ENCODE measurements at regions not wholly inside any gene's neighbourhood (a gene's known extent, or its start where the extent isn't known, plus 50 kb on each side); places are given as distances from the start of the nearest gene placed in this dataset.

- FAIRE-seq (no peak), DNase-seq (ENCODE audit: low read depth, low spot score) (no peak)
- no peak overlapping the region for H3K9ac ChIP-seq (replicated peaks; ENCODE audit: extremely low read depth, insufficient read depth, low read length)
- no peaks in the 10 kb centered on the region for H3K27me3 ChIP-seq (ENCODE audit: control insufficient read depth in 2 of 2, insufficient read depth in 2 of 2, low read length in 2 of 2)
- H3K9me3 ChIP-seq (replicated peaks; ENCODE audit: control insufficient read depth, insufficient read depth, low read length), result no peaks in the 10 kb centered on the region
- H2AFZ ChIP-seq (ENCODE audit: low read depth, low read length), result no peak overlapping the region
- no peaks in the 10 kb centered on the region for H3K79me2 ChIP-seq (ENCODE audit: control insufficient read depth, insufficient read depth, low read length)
- H3K36me3 ChIP-seq (ENCODE audit: control insufficient read depth in 2 of 2, extremely low read depth in 1 of 2, insufficient read depth in 2 of 2, low read length in 2 of 2), result no peaks in the 10 kb centered on the region
- ChIA-PET CTCF (no interaction called here), POLR2A (no interaction called here)
- no peaks in the 10 kb centered on the region for H3K4me1 ChIP-seq (ENCODE audit: control insufficient read depth, extremely low read depth, insufficient read depth, low read length)
- TF ChIP-seq GATA2 (IDR thresholded peaks at IDR 0.05; ENCODE audit: insufficient read depth, insufficient read length, low read depth, low read length), result no peak
- no peak for TF ChIP-seq JUN (IDR thresholded peaks at IDR 0.05; ENCODE audit: borderline replicate concordance, insufficient read depth, insufficient read length, low read depth)
- no peak for TF ChIP-seq MAX (IDR thresholded peaks at IDR 0.05; ENCODE audit: insufficient read depth, insufficient read length)
- no peak for TF ChIP-seq CTCF (IDR thresholded peaks at IDR 0.05; ENCODE audit: extremely low read depth in 1 of 2, insufficient read depth in 1 of 2, low read depth in 1 of 2, low read length in 2 of 2)
- dilution Hi-C loops (cut with MboI; ENCODE audit: extremely low pct_ligation_motif_present, low sequenced_read_pairs) (no loop called here), intact Hi-C loops (cut with micrococcal nuclease) (no loop called here)
- no TSS peak for BruUV-seq (replicated peaks)
- no peak overlapping the region for H3K4me3 ChIP-seq (replicated peaks in 1 of 3; ENCODE audit: insufficient read depth in 1 of 3, low read depth in 1 of 3, low read length in 3 of 3)
- no peak overlapping the region for H3K27ac ChIP-seq (ENCODE audit: insufficient read depth, low read depth, low read length)
- no peaks in the 10 kb centered on the region for H4K20me1 ChIP-seq (replicated peaks; ENCODE audit: control insufficient read depth, extremely low read depth, insufficient read depth, low read length)
- no peaks in the 10 kb centered on the region for H3K9me1 ChIP-seq (replicated peaks; ENCODE audit: control insufficient read depth, extremely low read depth, insufficient read depth, low read length)
- no peak overlapping the region for H3K4me2 ChIP-seq (ENCODE audit: insufficient read depth, low read length)
Measured at GRCh38 chr17:71315568-71315967, 805.3 kb upstream of the SOX9 start.

- Histone ChIP-seq H3K9me1 (replicated peaks; ENCODE audit: control insufficient read depth, extremely low read depth, insufficient read depth, low read length) (no peaks in the 10 kb centered on the region), H3K79me2 (ENCODE audit: control insufficient read depth, insufficient read depth, low read length) (no peaks in the 10 kb centered on the region), H3K4me2 (ENCODE audit: insufficient read depth, low read length) (no peak overlapping the region), H4K20me1 (replicated peaks; ENCODE audit: control insufficient read depth, extremely low read depth, insufficient read depth, low read length) (no peaks in the 10 kb centered on the region), H3K4me3 (replicated peaks in 1 of 3; ENCODE audit: insufficient read depth in 1 of 3, low read depth in 1 of 3, low read length in 3 of 3) (no peak overlapping the region), H3K27ac (ENCODE audit: insufficient read depth, low read depth, low read length) (no peak overlapping the region), H2AFZ (ENCODE audit: low read depth, low read length) (no peak overlapping the region), H3K9ac (replicated peaks; ENCODE audit: extremely low read depth, insufficient read depth, low read length) (no peak overlapping the region), H3K36me3 (ENCODE audit: control insufficient read depth in 2 of 2, extremely low read depth in 1 of 2, insufficient read depth in 2 of 2, low read length in 2 of 2) (no peaks in the 10 kb centered on the region), H3K27me3 (ENCODE audit: control insufficient read depth in 2 of 2, insufficient read depth in 2 of 2, low read length in 2 of 2) (no peaks in the 10 kb centered on the region), H3K4me1 (ENCODE audit: control insufficient read depth, extremely low read depth, insufficient read depth, low read length) (no peaks in the 10 kb centered on the region), H3K9me3 (replicated peaks; ENCODE audit: control insufficient read depth, insufficient read depth, low read length) (no peaks in the 10 kb centered on the region)
- CTCF ChIA-PET, result no interaction called here
- BruUV-seq (replicated peaks), result no TSS peak
- DNase-seq (ENCODE audit: low read depth, low spot score) (no peak), FAIRE-seq (no peak)
- dilution Hi-C loops (cut with MboI; ENCODE audit: extremely low pct_ligation_motif_present, low sequenced_read_pairs) (no loop called here), intact Hi-C loops (cut with micrococcal nuclease) (no loop called here)
- TF ChIP-seq EZH2 (IDR thresholded peaks at IDR 0.05; ENCODE audit: borderline replicate concordance, low read depth, low read length, severe bottlenecking) (no peak), POLR2AphosphoS5 (IDR thresholded peaks at IDR 0.05; ENCODE audit: insufficient read depth, low read depth, low read length) (no peak), POLR2A (IDR thresholded peaks at IDR 0.05; ENCODE audit: low read depth, low read length) (no peak), MAX (IDR thresholded peaks at IDR 0.05; ENCODE audit: insufficient read depth, insufficient read length) (no peak), MYC (IDR thresholded peaks at IDR 0.05; ENCODE audit: low read depth, low read length) (no peak), GATA2 (IDR thresholded peaks at IDR 0.05; ENCODE audit: insufficient read depth, insufficient read length, low read depth, low read length) (no peak), JUN (IDR thresholded peaks at IDR 0.05; ENCODE audit: borderline replicate concordance, insufficient read depth, insufficient read length, low read depth) (no peak), FOS (IDR thresholded peaks at IDR 0.05; ENCODE audit: borderline replicate concordance, insufficient read depth, low read length) (no peak), CTCF (IDR thresholded peaks at IDR 0.05; ENCODE audit: extremely low read depth in 1 of 2, insufficient read depth in 1 of 2, low read depth in 1 of 2, low read length in 2 of 2) (no peak)
- POLR2A ChIA-PET, result no interaction called here
Measured at GRCh38 chr17:71316176-71316897, 804.5 kb upstream of the SOX9 start.

Data from endothelial cell of umbilical vein (primary cell).